K562 (cell line): ENCODE measurements at regions not wholly inside any gene's neighbourhood (a gene's known extent, or its start where the extent isn't known, plus 50 kb on each side); places are given as distances from the start of the nearest gene placed in this dataset.

Experiments used
- ATAC-seq: fragments of 200-7000 bp; cut with Tn5 transposase; 3 replicates; pipeline ENCODE4 v1.9.1; 2020; ENCODE audit warnings: moderate library complexity
- BruUV-seq: library from RNA; stranded (reverse); fragments of 400-500 nt; replicated peaks from 2 replicates; lab custom pipeline; 2021; lab: Mats Ljungman, UMichigan
- CTCF ChIA-PET: fragments of 300-600 bp; formaldehyde crosslinking; extraction: SDS; loops from one replicate; lab custom pipeline; 2021; ENCODE audit warnings: low intra/inter-chr PET ratio; lab: Yijun Ruan, JAX
- POLR2A ChIA-PET: fragments of 300-600, 350-650 bp; sonication (Branson Sonifier 250); formaldehyde crosslinking; extraction: SDS; loops from one replicate; lab custom pipeline; 2021; ENCODE audit warnings: antibody characterized with exemption, inconsistent platforms; lab: Yijun Ruan, JAX
- DNase-seq, 4 experiments: peaks; one replicate each; pipeline versions ENCODE4 v3.0.0 to v3.0.0-alpha.2; 2011 to 2018; ENCODE audit warnings: low spot score in 3 of 4, mixed read lengths in 3 of 4; ENCODE audit errors: extremely low read depth in 1 of 4
- FAIRE-seq: peaks from 2 replicates; lab custom pipeline; 2011; peaks lifted over from hg19 to GRCh38; lab: Jason Lieb, UNC
- H2AFZ ChIP-seq: 2 replicates; pipeline ENCODE4 v1.6.0; 2011; ENCODE audit warnings: low read depth, low read length, control low read depth, inconsistent platforms
- H3K27ac ChIP-seq: fragments of 200-600 bp; 3 replicates; pipeline ENCODE4 v1.8.0; 2011; ENCODE audit warnings: low read depth, mild to moderate bottlenecking, control low read depth, inconsistent platforms, low read length, moderate library complexity, mixed read lengths; ENCODE audit errors: extremely low read depth
- H3K27me3 ChIP-seq, 2 experiments: fragments of 300-600 bp in 1 of 2; 2 replicates in 1 of 2; 3 replicates in 1 of 2; pipeline versions ENCODE4 v1.6.0 to v1.8.0; 2011; ENCODE audit warnings: inconsistent platforms in 2 of 2, low read length in 2 of 2, mild to moderate bottlenecking in 1 of 2, mixed read lengths in 1 of 2, moderate library complexity in 1 of 2; ENCODE audit not compliant: control insufficient read depth in 2 of 2, insufficient read depth in 2 of 2
- H3K36me3 ChIP-seq: fragments of 300-600 bp; 3 replicates; pipeline ENCODE4 v1.8.0; 2011; ENCODE audit warnings: mild to moderate bottlenecking, low read length, inconsistent platforms; ENCODE audit not compliant: control insufficient read depth, insufficient read depth
- H3K4me1 ChIP-seq, 2 experiments: fragments of 200-600 bp in 1 of 2; replicated peaks in 1 of 2; 2 replicates in 1 of 2; 3 replicates in 1 of 2; pipeline versions ENCODE4 v1.5.1 to v1.8.0; 2011; ENCODE audit warnings: inconsistent platforms in 2 of 2, low read length in 2 of 2, mild to moderate bottlenecking in 1 of 2, mixed read lengths in 1 of 2, moderate library complexity in 1 of 2; ENCODE audit not compliant: control insufficient read depth in 2 of 2, insufficient read depth in 2 of 2
- H3K4me2 ChIP-seq: 2 replicates; pipeline ENCODE4 v1.6.1; 2011; ENCODE audit warnings: low read length, control low read depth, inconsistent platforms, mixed read lengths; ENCODE audit not compliant: insufficient read depth
- H3K4me3 ChIP-seq: fragments of 200-600 bp; sonication (generic), shearing (Covaris generic); 2 replicates; pipeline ENCODE4 v1.5.1; 2016; ENCODE audit warnings: control low read depth, inconsistent platforms
- H3K79me2 ChIP-seq: fragments of 200-600 bp; 3 replicates; pipeline ENCODE4 v1.8.0; 2011; ENCODE audit warnings: low read length, inconsistent platforms; ENCODE audit not compliant: control insufficient read depth, insufficient read depth
- H3K9ac ChIP-seq, 2 experiments: 2 replicates each; pipeline versions ENCODE4 v1.6.0 to v1.6.1; 2011; ENCODE audit warnings: low read depth in 2 of 2, low read length in 2 of 2, control low read depth in 1 of 2, inconsistent platforms in 1 of 2, mild to moderate bottlenecking in 1 of 2, mixed read lengths in 1 of 2; ENCODE audit not compliant: insufficient read depth in 1 of 2
- H3K9me1 ChIP-seq: one replicate; pipeline ENCODE4 v1.6.0; 2011; ENCODE audit warnings: inconsistent platforms, mild to moderate bottlenecking, low read length, moderate library complexity; ENCODE audit not compliant: control insufficient read depth, insufficient read depth
- H3K9me3 ChIP-seq: replicated peaks from 2 replicates; pipeline ENCODE4 v1.5.1; 2011; ENCODE audit warnings: low read depth, low read length, inconsistent platforms; ENCODE audit not compliant: control insufficient read depth, insufficient read depth
- H4K20me1 ChIP-seq: replicated peaks from 2 replicates; pipeline ENCODE4 v1.6.1; 2011; ENCODE audit warnings: low read length, inconsistent platforms, mixed read lengths; ENCODE audit not compliant: control insufficient read depth, insufficient read depth
- MTA1 ChIP-seq: fragments of 450-650 bp; IDR thresholded peaks from 2 replicates; pipeline ENCODE4 v1.6.1; 2017; ENCODE audit warnings: borderline replicate concordance
- NR2F6 ChIP-seq: fragments of 450-650 bp; formaldehyde crosslinking; IDR thresholded peaks from 2 replicates; pipeline ENCODE4 v1.4.0; 2020; ENCODE audit warnings: mild to moderate bottlenecking
- ZFPM2 ChIP-seq: fragments of 250-450 bp; sonication (Bioruptor Pico); IDR thresholded peaks from 2 replicates; pipeline ENCODE4 v1.5.1; 2022; ENCODE audit warnings: mild to moderate bottlenecking
- ZNF561 ChIP-seq: fragments of 450-650 bp; formaldehyde crosslinking; conservative IDR thresholded peaks from 2 replicates; pipeline ENCODE4 v1.4.0; 2020; ENCODE audit warnings: mild to moderate bottlenecking, moderate library complexity
- WGBS: fragments of 100-300 bp; shearing (Covaris generic); methylation state at CpG from one replicate; pipeline ENCODE4 v1.1.6; 2016; ENCODE audit warnings: low coverage, mixed read lengths; ENCODE audit not compliant: insufficient coverage; ENCODE audit errors: missing lambda C conversion rate; 5-methylcytosine and 5-hydroxymethylcytosine counted together
- in situ Hi-C: fragments of 300-500 bp; cut with MboI; formaldehyde crosslinking; loops from 4 replicates; pipeline ENCODE4 v1.15.0; 2018; ENCODE audit warnings: inconsistent platforms, mixed read lengths
- intact Hi-C: fragments of 100-400 bp; cut with micrococcal nuclease; formaldehyde crosslinking; loops from 2 replicates; pipeline ENCODE4 v1.14.2; 2022

- Histone ChIP-seq H3K36me3 (no peaks in the 10 kb centered on the region), H3K4me2 (no peak overlapping the region), H3K9me3 (no peaks in the 10 kb centered on the region), H3K79me2 (no peaks in the 10 kb centered on the region), H3K4me1 (no peaks in the 10 kb centered on the region; a peak in 1 of 5 replicates), H4K20me1 (no peaks in the 10 kb centered on the region), H3K4me3 (no peak overlapping the region), H2AFZ (no peak overlapping the region; the same call in 1 of the 2 replicates), H3K27ac (no peak overlapping the region), H3K9ac (no peak overlapping the region), H3K27me3 (peaks cover 8 to 17% of the 10 kb centered on the region in 2 experiments; a peak in 3 of 5 replicates), H3K9me1 (no peaks in the 10 kb centered on the region)
- in situ Hi-C loops, result no loop called here
- POLR2A ChIA-PET, result interaction anchor here (0.7 to 1.7 kb wide), 3 partner anchors 14 to 108 kb away, joined by 3 to 4 read pairs (median 4); no protein-coding TSS in a partner anchor
- DNase-seq, result no peak
- no TSS peak for BruUV-seq
- no peak for ATAC-seq
- CTCF ChIA-PET, result interaction anchor here (0.6 kb wide), 1 partner anchor 29 kb away, joined by 5 read pairs; no protein-coding TSS in a partner anchor
- no peak for FAIRE-seq
- intact Hi-C loops, result no loop called here
- no peak for TF ChIP-seq NR2F6 (CRISPR knock-in tag)
- no peak for TF ChIP-seq MTA1
- TF ChIP-seq ZNF561, result no peak
- 11% methylated on average over 2 of the region's 2 CpGs for WGBS
Measured at GRCh38 chr17:33803199-33803685, 451.8 kb upstream of the CCL2 start.

DNA sequence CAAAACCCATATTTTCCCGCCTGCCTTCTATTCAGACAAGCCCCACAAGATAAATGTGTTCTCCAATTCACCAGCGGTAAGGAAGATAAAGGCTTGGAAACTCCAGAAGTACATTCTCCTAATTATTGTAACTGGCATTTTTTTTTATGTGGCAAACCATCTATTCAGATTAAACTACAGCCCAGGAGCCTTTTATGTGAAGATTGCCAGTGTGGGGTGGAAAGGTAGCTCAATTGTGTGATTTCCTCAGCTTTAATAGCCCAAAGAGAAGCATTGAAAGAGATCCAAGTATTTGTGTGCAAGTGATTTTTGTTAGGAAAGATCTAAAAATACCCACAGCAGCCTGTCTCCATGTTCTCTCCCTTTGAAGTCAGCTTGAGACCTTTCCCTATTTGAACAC lies 451.4 kb upstream of the CCL2 start:
- in situ Hi-C loops, result no loop called here
- Histone ChIP-seq H3K9me1 (no peaks in the 10 kb centered on the region), H4K20me1 (no peaks in the 10 kb centered on the region), H3K27ac (no peak overlapping the region), H3K9me3 (no peaks in the 10 kb centered on the region), H3K4me2 (no peak overlapping the region), H3K4me3 (no peak overlapping the region), H3K9ac (no peak overlapping the region), H2AFZ (no peak overlapping the region), H3K36me3 (no peaks in the 10 kb centered on the region)
- no TSS peak for BruUV-seq
- POLR2A ChIA-PET, result interaction anchor here (0.8 to 1.7 kb wide), 4 partner anchors 14 to 119 kb away, joined by 3 to 4 read pairs (median 4); no protein-coding TSS in a partner anchor
- no peak for ATAC-seq
- WGBS, result 3% methylated on average over 2 of the region's 2 CpGs
- no peak for DNase-seq
- FAIRE-seq, result no peak
- no peak for TF ChIP-seq ZFPM2
- TF ChIP-seq, all 486 proteins: peak for 0
- Histone ChIP-seq H3K79me2 (no peaks in the 10 kb centered on the region), H3K27me3 (peaks cover 8 to 12% of the 10 kb centered on the region in 2 experiments; a peak in 3 of 5 replicates), H3K4me1 (no peaks in the 10 kb centered on the region; a peak in 1 of 5 replicates)
- CTCF ChIA-PET, result interaction anchor here (0.6 kb wide), 1 partner anchor 29 kb away, joined by 5 read pairs; no protein-coding TSS in a partner anchor
- intact Hi-C loops, result no loop called here
